NCI-H2196 (cell line): ENCODE measurements at regions not wholly inside any gene's neighbourhood (a gene's known extent, or its start where the extent isn't known, plus 50 kb on each side); places are given as distances from the start of the nearest gene placed in this dataset.
A peak's percentile ranks its signal among the peaks of the same experiment; 100 is the strongest.

Experiments
- DNase-seq: peaks from one replicate; lab custom pipeline; 2025; ENCODE audit not compliant: unreplicated experiment; lab: John Stamatoyannopoulos, UW

- DNase-seq, result no peak
Measured at GRCh38 chr3:81439108-81439507, 322.3 kb downstream of the GBE1 start.

- DNase-seq, result no peak
Measured at GRCh38 chr3:81437683-81438082, 323.8 kb downstream of the GBE1 start.

- no peak for DNase-seq
Measured at GRCh38 chr3:81436182-81436581, 325.3 kb downstream of the GBE1 start.

GRCh38 chr3:81435050-81435449 is 326.4 kb downstream of the GBE1 start:
- no peak for DNase-seq

GRCh38 chr3:81434161-81434560 is 327.3 kb downstream of the GBE1 start:
- DNase-seq, result no peak

GRCh38 chr3:81433675-81434074 is 327.8 kb downstream of the GBE1 start:
- no peak for DNase-seq

- DNase-seq, result no peak
Measured at GRCh38 chr3:81432456-81432855, 329.0 kb downstream of the GBE1 start.

- no peak for DNase-seq
Measured at GRCh38 chr3:81426826-81427577, 334.4 kb downstream of the GBE1 start.

GRCh38 chr3:81425198-81425868 is 336.1 kb downstream of the GBE1 start:
- no peak for DNase-seq

- peak; percentile 2 for DNase-seq
Measured at GRCh38 chr3:81419228-81419627, 342.2 kb downstream of the GBE1 start.

GRCh38 chr3:81416812-81417211 is 344.6 kb downstream of the GBE1 start:
- no peak for DNase-seq

GRCh38 chr3:81406318-81406717 is 355.1 kb downstream of the GBE1 start:
- DNase-seq, result no peak

- DNase-seq, result no peak
Measured at GRCh38 chr3:81395739-81396513, 365.5 kb downstream of the GBE1 start.

GRCh38 chr3:81394651-81395524 is 366.6 kb downstream of the GBE1 start:
- no peak for DNase-seq

- no peak for DNase-seq
Measured at GRCh38 chr3:81393251-81393650, 368.2 kb downstream of the GBE1 start.

GRCh38 chr3:81390796-81391195 is 370.6 kb downstream of the GBE1 start:
- DNase-seq, result no peak

GRCh38 chr3:81388191-81388590 is 373.3 kb downstream of the GBE1 start:
- DNase-seq, result no peak

- no peak for DNase-seq
Measured at GRCh38 chr3:81382470-81382869, 379.0 kb downstream of the GBE1 start.

- DNase-seq, result no peak
Measured at GRCh38 chr3:81380234-81380633, 381.2 kb downstream of the GBE1 start.

- no peak for DNase-seq
Measured at GRCh38 chr3:81378552-81379293, 382.7 kb downstream of the GBE1 start.
